ENCODE measurements at regions not wholly inside any gene's neighbourhood (a gene's known extent, or its start where the extent isn't known, plus 50 kb on each side); places are given as distances from the start of the nearest gene placed in this dataset.

GRCh38 chr12:93032758-93033157 lies 103.7 kb upstream of the EEA1 start:
- Histone ChIP-seq H2AFZ (ENCODE audit: low read length) (no peak overlapping the region), H3K9me2 (replicated peaks; ENCODE audit: low read depth, low read length) (no peaks in the 10 kb centered on the region), H3F3A (ENCODE audit: low read depth) (no peaks in the 10 kb centered on the region), H3K4me1 (ENCODE audit: insufficient read depth, low read length, poor library complexity, severe bottlenecking) (peaks cover 5% of the 10 kb centered on the region), H3K4me2 (ENCODE audit: low read depth, low read length, poor library complexity, severe bottlenecking) (no peak overlapping the region), H3K4me3 (ENCODE audit: low read length, poor library complexity, severe bottlenecking) (no peak overlapping the region), H3K27me3 (ENCODE audit: insufficient read depth, low read length, poor library complexity, severe bottlenecking) (no peaks in the 10 kb centered on the region), H3K36me3 (ENCODE audit: insufficient read depth, low read length) (no peaks in the 10 kb centered on the region), H3K9me3 (ENCODE audit: insufficient read depth, low read depth, low read length) (no peaks in the 10 kb centered on the region), H3K79me2 (ENCODE audit: insufficient read depth, low read length) (no peaks in the 10 kb centered on the region), H3K9ac (ENCODE audit: low read depth, low read length, poor library complexity, severe bottlenecking) (no peak overlapping the region), H4K20me1 (ENCODE audit: insufficient read depth, low read length, poor library complexity, severe bottlenecking) (no peaks in the 10 kb centered on the region)
- no peak for TF ChIP-seq EZH2phosphoT487 (IDR thresholded peaks at IDR 0.05; ENCODE audit: borderline replicate concordance)
- TF ChIP-seq CTCF (conservative IDR thresholded peaks at IDR 0.05; ENCODE audit: low read length), result no peak

- Histone ChIP-seq H4K20me1 (ENCODE audit: insufficient read depth, low read length, poor library complexity, severe bottlenecking) (no peaks in the 10 kb centered on the region), H3F3A (ENCODE audit: low read depth) (no peaks in the 10 kb centered on the region), H3K27me3 (ENCODE audit: insufficient read depth, low read length, poor library complexity, severe bottlenecking) (no peaks in the 10 kb centered on the region), H3K4me2 (ENCODE audit: low read depth, low read length, poor library complexity, severe bottlenecking) (no peak overlapping the region), H3K4me1 (ENCODE audit: insufficient read depth, low read length, poor library complexity, severe bottlenecking) (peaks cover 5% of the 10 kb centered on the region), H3K9ac (ENCODE audit: low read depth, low read length, poor library complexity, severe bottlenecking) (no peak overlapping the region), H3K36me3 (ENCODE audit: insufficient read depth, low read length) (no peaks in the 10 kb centered on the region), H3K9me3 (ENCODE audit: insufficient read depth, low read depth, low read length) (no peaks in the 10 kb centered on the region), H3K79me2 (ENCODE audit: insufficient read depth, low read length) (no peaks in the 10 kb centered on the region), H2AFZ (ENCODE audit: low read length) (no peak overlapping the region), H3K9me2 (replicated peaks; ENCODE audit: low read depth, low read length) (no peaks in the 10 kb centered on the region), H3K4me3 (ENCODE audit: low read length, poor library complexity, severe bottlenecking) (no peak overlapping the region)
- TF ChIP-seq EZH2phosphoT487 (IDR thresholded peaks at IDR 0.05; ENCODE audit: borderline replicate concordance) (no peak), CTCF (conservative IDR thresholded peaks at IDR 0.05; ENCODE audit: low read length) (no peak)
Observed at GRCh38 chr12:93033948-93034347, 104.9 kb upstream of the EEA1 start.

GRCh38 chr12:93039062-93039461 lies 110.0 kb upstream of the EEA1 start:
- Histone ChIP-seq H3K9me2 (replicated peaks; ENCODE audit: low read depth, low read length) (no peaks in the 10 kb centered on the region), H3F3A (ENCODE audit: low read depth) (no peaks in the 10 kb centered on the region), H3K9ac (ENCODE audit: low read depth, low read length, poor library complexity, severe bottlenecking) (no peak overlapping the region), H3K79me2 (ENCODE audit: insufficient read depth, low read length) (no peaks in the 10 kb centered on the region), H4K20me1 (ENCODE audit: insufficient read depth, low read length, poor library complexity, severe bottlenecking) (no peaks in the 10 kb centered on the region), H3K4me3 (ENCODE audit: low read length, poor library complexity, severe bottlenecking) (no peak overlapping the region), H2AFZ (ENCODE audit: low read length) (no peak overlapping the region), H3K27me3 (ENCODE audit: insufficient read depth, low read length, poor library complexity, severe bottlenecking) (no peaks in the 10 kb centered on the region), H3K4me1 (ENCODE audit: insufficient read depth, low read length, poor library complexity, severe bottlenecking) (peaks cover 13% of the 10 kb centered on the region), H3K36me3 (ENCODE audit: insufficient read depth, low read length) (no peaks in the 10 kb centered on the region), H3K9me3 (ENCODE audit: insufficient read depth, low read depth, low read length) (no peaks in the 10 kb centered on the region), H3K4me2 (ENCODE audit: low read depth, low read length, poor library complexity, severe bottlenecking) (no peak overlapping the region)
- TF ChIP-seq CTCF (conservative IDR thresholded peaks at IDR 0.05; ENCODE audit: low read length) (no peak), EZH2phosphoT487 (IDR thresholded peaks at IDR 0.05; ENCODE audit: borderline replicate concordance) (no peak)
